Right atrium auricular region (tissue), 2 donors: ENCODE measurements at regions not wholly inside any gene's neighbourhood (a gene's known extent, or its start where the extent isn't known, plus 50 kb on each side); places are given as distances from the start of the nearest gene placed in this dataset.

Source experiments
- DNase-seq: peaks from one replicate; pipeline ENCODE4 v3.0.0-alpha.2; 2019; ENCODE audit warnings: low spot score
- H3K27ac ChIP-seq, 2 donors: fragments of 200-600 bp; sonication (generic); 1 replicate in 1 of 2; 2 replicates in 1 of 2; pipeline ENCODE4 v1.5.1; 2016 to 2019
- H3K27me3 ChIP-seq, 2 donors: fragments of 200-600 bp; sonication (generic); one replicate each; pipeline versions ENCODE4 v1.5.1 to v1.6.0; 2017 to 2019
- H3K36me3 ChIP-seq: fragments of 200-600 bp; sonication (generic); one replicate; pipeline ENCODE4 v1.5.1; 2016
- H3K4me1 ChIP-seq, 2 donors: fragments of 200-600 bp; sonication (generic); one replicate each; pipeline versions ENCODE4 v1.5.1 to v1.6.0; 2017 to 2019
- H3K4me3 ChIP-seq, 2 donors: fragments of 200-600 bp; sonication (generic); 1 replicate in 1 of 2; 2 replicates in 1 of 2; pipeline ENCODE4 v1.5.1; 2017 to 2019; ENCODE audit warnings: mild to moderate bottlenecking in 1 of 2, moderate library complexity in 1 of 2
- H3K9me3 ChIP-seq, 2 donors: fragments of 200-600 bp; sonication (generic); one replicate each; pipeline ENCODE4 v1.5.1; 2019
- CTCF ChIP-seq, 2 donors: fragments of 200-600 bp; sonication (generic); IDR thresholded peaks; one replicate each; pipeline ENCODE4 v1.5.1; 2019; ENCODE audit warnings: antibody characterized with exemption in 2 of 2

GRCh38 chr4:27463816-27464215 lies 603.2 kb downstream of the STIM2 start:
- H3K4me1 ChIP-seq, result no peaks in the 10 kb centered on the region
- no peak overlapping the region for H3K4me3 ChIP-seq
- no peaks in the 10 kb centered on the region for H3K27me3 ChIP-seq
- peaks cover 0 to 9% of the 10 kb centered on the region in 2 donors for H3K9me3 ChIP-seq
- H3K36me3 ChIP-seq, result no peaks in the 10 kb centered on the region
- no peak overlapping the region for H3K27ac ChIP-seq
- DNase-seq, result no peak
- TF ChIP-seq CTCF (IDR thresholded peaks at IDR 0.05), result no peak

- Histone ChIP-seq H3K27me3 (no peaks in the 10 kb centered on the region), H3K9me3 (no peaks in the 10 kb centered on the region), H3K4me3 (no peak overlapping the region), H3K36me3 (no peaks in the 10 kb centered on the region), H3K27ac (no peak overlapping the region), H3K4me1 (no peaks in the 10 kb centered on the region)
- no peak for TF ChIP-seq CTCF (IDR thresholded peaks at IDR 0.05)
- no peak for DNase-seq
These were observed 606.7 kb downstream of the STIM2 start for GRCh38 chr4:27467351-27467750.

GRCh38 chr4:27472364-27472763 lies 611.7 kb downstream of the STIM2 start:
- no peaks in the 10 kb centered on the region for H3K27me3 ChIP-seq
- H3K9me3 ChIP-seq, result no peaks in the 10 kb centered on the region
- no peaks in the 10 kb centered on the region for H3K4me1 ChIP-seq
- no peak for TF ChIP-seq CTCF (IDR thresholded peaks at IDR 0.05)
- no peak overlapping the region for H3K27ac ChIP-seq
- no peaks in the 10 kb centered on the region for H3K36me3 ChIP-seq
- no peak overlapping the region for H3K4me3 ChIP-seq
- no peak for DNase-seq

GRCh38 chr4:27474691-27475090 lies 614.0 kb downstream of the STIM2 start:
- TF ChIP-seq CTCF (IDR thresholded peaks at IDR 0.05), result no peak

GRCh38 chr4:27484216-27484615 lies 623.6 kb downstream of the STIM2 start:
- DNase-seq, result no peak
- Histone ChIP-seq H3K4me1 (no peaks in the 10 kb centered on the region), H3K4me3 (no peak overlapping the region), H3K9me3 (no peaks in the 10 kb centered on the region), H3K27me3 (no peaks in the 10 kb centered on the region), H3K27ac (no peak overlapping the region), H3K36me3 (no peaks in the 10 kb centered on the region)
- no peak for TF ChIP-seq CTCF (IDR thresholded peaks at IDR 0.05)

More at GRCh38 chr4:27474691-27475090, 614.0 kb downstream of the STIM2 start:
- Histone ChIP-seq H3K4me3 (no peak overlapping the region), H3K36me3 (no peaks in the 10 kb centered on the region), H3K9me3 (no peaks in the 10 kb centered on the region), H3K27ac (no peak overlapping the region), H3K27me3 (no peaks in the 10 kb centered on the region), H3K4me1 (no peaks in the 10 kb centered on the region)
- no peak for DNase-seq

- no peak for DNase-seq
- no peaks in the 10 kb centered on the region for H3K9me3 ChIP-seq
- no peaks in the 10 kb centered on the region for H3K27me3 ChIP-seq
- no peak overlapping the region for H3K27ac ChIP-seq
- no peaks in the 10 kb centered on the region for H3K4me1 ChIP-seq
- H3K4me3 ChIP-seq, result no peak overlapping the region
- no peaks in the 10 kb centered on the region for H3K36me3 ChIP-seq
- TF ChIP-seq CTCF (IDR thresholded peaks at IDR 0.05), result no peak
These were observed 629.7 kb downstream of the STIM2 start for GRCh38 chr4:27490315-27490714.
